K562 (cell line): ENCODE measurements at regions not wholly inside any gene's neighbourhood (a gene's known extent, or its start where the extent isn't known, plus 50 kb on each side); places are given as distances from the start of the nearest gene placed in this dataset.

ENCODE experiments used
- ATAC-seq: fragments of 200-7000 bp; cut with Tn5 transposase; 3 replicates; pipeline ENCODE4 v1.9.1; 2020; ENCODE audit warnings: moderate library complexity
- BruUV-seq: library from RNA; stranded (reverse); fragments of 400-500 nt; replicated peaks from 2 replicates; lab custom pipeline; 2021; lab: Mats Ljungman, UMichigan
- CTCF ChIA-PET: fragments of 300-600 bp; formaldehyde crosslinking; extraction: SDS; loops from one replicate; lab custom pipeline; 2021; ENCODE audit warnings: low intra/inter-chr PET ratio; lab: Yijun Ruan, JAX
- POLR2A ChIA-PET: fragments of 300-600, 350-650 bp; sonication (Branson Sonifier 250); formaldehyde crosslinking; extraction: SDS; loops from one replicate; lab custom pipeline; 2021; ENCODE audit warnings: antibody characterized with exemption, inconsistent platforms; lab: Yijun Ruan, JAX
- DNase-seq, 4 experiments: peaks; one replicate each; pipeline versions ENCODE4 v3.0.0 to v3.0.0-alpha.2; 2011 to 2018; ENCODE audit warnings: low spot score in 3 of 4, mixed read lengths in 3 of 4; ENCODE audit errors: extremely low read depth in 1 of 4
- FAIRE-seq: peaks from 2 replicates; lab custom pipeline; 2011; peaks lifted over from hg19 to GRCh38; lab: Jason Lieb, UNC
- H2AFZ ChIP-seq: 2 replicates; pipeline ENCODE4 v1.6.0; 2011; ENCODE audit warnings: low read depth, low read length, control low read depth, inconsistent platforms
- H3K27ac ChIP-seq: fragments of 200-600 bp; 3 replicates; pipeline ENCODE4 v1.8.0; 2011; ENCODE audit warnings: low read depth, mild to moderate bottlenecking, control low read depth, inconsistent platforms, low read length, moderate library complexity, mixed read lengths; ENCODE audit errors: extremely low read depth
- H3K27me3 ChIP-seq, 2 experiments: fragments of 300-600 bp in 1 of 2; 2 replicates in 1 of 2; 3 replicates in 1 of 2; pipeline versions ENCODE4 v1.6.0 to v1.8.0; 2011; ENCODE audit warnings: inconsistent platforms in 2 of 2, low read length in 2 of 2, mild to moderate bottlenecking in 1 of 2, mixed read lengths in 1 of 2, moderate library complexity in 1 of 2; ENCODE audit not compliant: control insufficient read depth in 2 of 2, insufficient read depth in 2 of 2
- H3K36me3 ChIP-seq: fragments of 300-600 bp; 3 replicates; pipeline ENCODE4 v1.8.0; 2011; ENCODE audit warnings: mild to moderate bottlenecking, low read length, inconsistent platforms; ENCODE audit not compliant: control insufficient read depth, insufficient read depth
- H3K4me1 ChIP-seq, 2 experiments: fragments of 200-600 bp in 1 of 2; replicated peaks in 1 of 2; 2 replicates in 1 of 2; 3 replicates in 1 of 2; pipeline versions ENCODE4 v1.5.1 to v1.8.0; 2011; ENCODE audit warnings: inconsistent platforms in 2 of 2, low read length in 2 of 2, mild to moderate bottlenecking in 1 of 2, mixed read lengths in 1 of 2, moderate library complexity in 1 of 2; ENCODE audit not compliant: control insufficient read depth in 2 of 2, insufficient read depth in 2 of 2
- H3K4me2 ChIP-seq: 2 replicates; pipeline ENCODE4 v1.6.1; 2011; ENCODE audit warnings: low read length, control low read depth, inconsistent platforms, mixed read lengths; ENCODE audit not compliant: insufficient read depth
- H3K4me3 ChIP-seq: fragments of 200-600 bp; sonication (generic), shearing (Covaris generic); 2 replicates; pipeline ENCODE4 v1.5.1; 2016; ENCODE audit warnings: control low read depth, inconsistent platforms
- H3K79me2 ChIP-seq: fragments of 200-600 bp; 3 replicates; pipeline ENCODE4 v1.8.0; 2011; ENCODE audit warnings: low read length, inconsistent platforms; ENCODE audit not compliant: control insufficient read depth, insufficient read depth
- H3K9ac ChIP-seq, 2 experiments: 2 replicates each; pipeline versions ENCODE4 v1.6.0 to v1.6.1; 2011; ENCODE audit warnings: low read depth in 2 of 2, low read length in 2 of 2, control low read depth in 1 of 2, inconsistent platforms in 1 of 2, mild to moderate bottlenecking in 1 of 2, mixed read lengths in 1 of 2; ENCODE audit not compliant: insufficient read depth in 1 of 2
- H3K9me1 ChIP-seq: one replicate; pipeline ENCODE4 v1.6.0; 2011; ENCODE audit warnings: inconsistent platforms, mild to moderate bottlenecking, low read length, moderate library complexity; ENCODE audit not compliant: control insufficient read depth, insufficient read depth
- H3K9me3 ChIP-seq: replicated peaks from 2 replicates; pipeline ENCODE4 v1.5.1; 2011; ENCODE audit warnings: low read depth, low read length, inconsistent platforms; ENCODE audit not compliant: control insufficient read depth, insufficient read depth
- H4K20me1 ChIP-seq: replicated peaks from 2 replicates; pipeline ENCODE4 v1.6.1; 2011; ENCODE audit warnings: low read length, inconsistent platforms, mixed read lengths; ENCODE audit not compliant: control insufficient read depth, insufficient read depth
- ATF3 ChIP-seq, 2 experiments: fragments of 450-650 bp in 1 of 2; sonication (generic) in 1 of 2; formaldehyde crosslinking in 1 of 2; IDR thresholded peaks in 1 of 2; conservative IDR thresholded peaks in 1 of 2; 2 replicates each; pipeline versions ENCODE4 v1.6.1 to v1.8.1; 2016 to 2023; ENCODE audit warnings: mild to moderate bottlenecking in 2 of 2, moderate library complexity in 2 of 2, inconsistent platforms in 1 of 2, missing genetic modification reagents in 1 of 2
- BMI1 ChIP-seq: fragments of 150-350 bp; IDR thresholded peaks from 2 replicates; pipeline ENCODE4 v1.6.1; 2014; ENCODE audit warnings: low read length
- COPS2 ChIP-seq: fragments of 450-650 bp; conservative IDR thresholded peaks from 2 replicates; pipeline ENCODE4 v1.6.1; 2016; ENCODE audit warnings: mild to moderate bottlenecking, moderate library complexity
- GTF3C2 ChIP-seq: IDR thresholded peaks from 3 replicates; pipeline ENCODE4 v1.6.1; 2011; ENCODE audit warnings: borderline replicate concordance, mild to moderate bottlenecking, moderate library complexity; ENCODE audit not compliant: insufficient read length; ENCODE audit errors: extremely low read depth
- HBP1 ChIP-seq: fragments of 450-650 bp; formaldehyde crosslinking; IDR thresholded peaks from 2 replicates; pipeline ENCODE4 v1.4.0; 2022; ENCODE audit warnings: missing genetic modification characterization
- HIVEP1 ChIP-seq: fragments of 250-450 bp; sonication (Bioruptor Pico); IDR thresholded peaks from 2 replicates; pipeline ENCODE4 v1.4.0; 2020; ENCODE audit warnings: mild to moderate bottlenecking
- NCOR1 ChIP-seq: fragments of 450-650 bp; IDR thresholded peaks from 2 replicates; pipeline ENCODE4 v1.6.1; 2016; ENCODE audit warnings: mild to moderate bottlenecking, moderate library complexity
- RAD21 ChIP-seq, 2 experiments: fragments of 250-450 bp in 1 of 2; fragments of 450-650 bp in 1 of 2; sonication (Bioruptor Pico) in 1 of 2; formaldehyde crosslinking in 1 of 2; IDR thresholded peaks in 1 of 2; conservative IDR thresholded peaks in 1 of 2; 2 replicates each; pipeline versions ENCODE4 v1.4.0 to v1.8.0; 2020 to 2022; ENCODE audit warnings: mild to moderate bottlenecking in 2 of 2, moderate library complexity in 1 of 2
- SREBF1 ChIP-seq: fragments of 150-350 bp; IDR thresholded peaks from 2 replicates; pipeline ENCODE4 v1.6.1; 2014; ENCODE audit warnings: antibody characterized with exemption, low read depth, low read length, borderline replicate concordance
- TAF7 ChIP-seq: fragments of 450-650 bp; IDR thresholded peaks from 2 replicates; pipeline ENCODE4 v1.6.1; 2016; ENCODE audit warnings: missing genetic modification characterization, missing compliant biosample characterization
- TCF7 ChIP-seq: sonication (generic); IDR thresholded peaks from 2 replicates; pipeline ENCODE4 v1.6.1; 2016; ENCODE audit warnings: antibody characterized with exemption, borderline replicate concordance
- WHSC1 ChIP-seq: IDR thresholded peaks from one replicate; pipeline ENCODE4 v1.6.1; 2012; ENCODE audit warnings: low read length, control low read depth, inconsistent platforms
- WGBS: fragments of 100-300 bp; shearing (Covaris generic); methylation state at CpG from one replicate; pipeline ENCODE4 v1.1.6; 2016; ENCODE audit warnings: low coverage, mixed read lengths; ENCODE audit not compliant: insufficient coverage; ENCODE audit errors: missing lambda C conversion rate; 5-methylcytosine and 5-hydroxymethylcytosine counted together
- in situ Hi-C: fragments of 300-500 bp; cut with MboI; formaldehyde crosslinking; loops from 4 replicates; pipeline ENCODE4 v1.15.0; 2018; ENCODE audit warnings: inconsistent platforms, mixed read lengths
- intact Hi-C: fragments of 100-400 bp; cut with micrococcal nuclease; formaldehyde crosslinking; loops from 2 replicates; pipeline ENCODE4 v1.14.2; 2022

- ATAC-seq (no peak), DNase-seq (no peak)
- H4K20me1 ChIP-seq = no peaks in the 10 kb centered on the region
- H3K36me3 ChIP-seq = no peaks in the 10 kb centered on the region
- no peak for TF ChIP-seq TCF7
- no peak for TF ChIP-seq ATF3 (IDR thresholded peaks at IDR 0.05)
- no peak for TF ChIP-seq ATF3 (CRISPR knock-in tag; conservative IDR thresholded peaks at IDR 0.05)
- TF ChIP-seq COPS2 = no peak
- no peak for TF ChIP-seq HBP1 (CRISPR knock-in tag)
- no peak for TF ChIP-seq TAF7 (tag)
- TF ChIP-seq GTF3C2 = no peak
- no peak for TF ChIP-seq NCOR1
- no peak for TF ChIP-seq RAD21 (CRISPR knock-in tag; conservative IDR thresholded peaks at IDR 0.05 in 1 of 2, IDR thresholded peaks at IDR 0.05 in 1 of 2)
- TF ChIP-seq SREBF1 = no peak
- TF ChIP-seq HIVEP1 (CRISPR knock-in tag) = no peak
- no peak for TF ChIP-seq BMI1
- TF ChIP-seq WHSC1 = no peak
- TF ChIP-seq, all 486 proteins: peak for 0
- CTCF ChIA-PET = no interaction called here
- POLR2A ChIA-PET = no interaction called here
- WGBS = 0% methylated on average over 1 of the region's 1 CpG
- Histone ChIP-seq H3K9me3 (0 out of 2 replicates have a peak, but pooled peaks cover 2% of the 10 kb centered on the region), H3K79me2 (no peaks in the 10 kb centered on the region), H2AFZ (no peak overlapping the region), H3K4me2 (no peak overlapping the region), H3K4me3 (no peak overlapping the region), H3K27me3 (no peaks in the 10 kb centered on the region), H3K9me1 (no peaks in the 10 kb centered on the region), H3K9ac (no peak overlapping the region), H3K27ac (no peak overlapping the region), H3K4me1 (no peaks in the 10 kb centered on the region)
- FAIRE-seq = no peak
- no TSS peak for BruUV-seq
- intact Hi-C loops = no loop called here
- in situ Hi-C loops = no loop called here
These were observed 260.4 kb upstream of the ATP10B start for GRCh38 chr5:161112371-161112770.
